Chondrocyte (in vitro differentiated cells): ENCODE measurements at regions not wholly inside any gene's neighbourhood (a gene's known extent, or its start where the extent isn't known, plus 50 kb on each side); places are given as distances from the start of the nearest gene placed in this dataset.

ENCODE experiments used
- DNase-seq: peaks from one replicate; pipeline ENCODE4 v3.0.0; 2021; ENCODE audit warnings: mixed read lengths, low spot score
- H3K27ac Mint-ChIP-seq: one replicate; pipeline ENCODE4 v1.8.0; 2021; ENCODE audit warnings: mild to moderate bottlenecking, moderate library complexity, mixed read lengths; ENCODE audit not compliant: unreplicated experiment
- H3K27me3 Mint-ChIP-seq: 2 replicates; pipeline ENCODE4 v1.8.0; 2021; ENCODE audit warnings: low read depth, mixed read lengths
- H3K36me3 Mint-ChIP-seq: 2 replicates; pipeline ENCODE4 v1.8.0; 2021; ENCODE audit warnings: low read depth, mixed read lengths
- H3K4me1 Mint-ChIP-seq: 2 replicates; pipeline ENCODE4 v1.8.0; 2021; ENCODE audit warnings: low read depth, mild to moderate bottlenecking, mixed read lengths
- H3K4me3 Mint-ChIP-seq: one replicate; pipeline ENCODE4 v1.8.0; 2021; ENCODE audit warnings: mild to moderate bottlenecking, moderate library complexity, mixed read lengths; ENCODE audit not compliant: unreplicated experiment
- H3K9me3 Mint-ChIP-seq: 2 replicates; pipeline ENCODE4 v1.8.0; 2021; ENCODE audit warnings: low read depth, mixed read lengths
- TF ChIP-seq, protein P1 (sequence below): fragments of 200-600 bp; sonication (generic); IDR thresholded peaks from 2 replicates; pipeline ENCODE4 v1.5.0; 2021; ENCODE audit warnings: antibody characterized with exemption, mild to moderate bottlenecking, moderate library complexity

DNA sequence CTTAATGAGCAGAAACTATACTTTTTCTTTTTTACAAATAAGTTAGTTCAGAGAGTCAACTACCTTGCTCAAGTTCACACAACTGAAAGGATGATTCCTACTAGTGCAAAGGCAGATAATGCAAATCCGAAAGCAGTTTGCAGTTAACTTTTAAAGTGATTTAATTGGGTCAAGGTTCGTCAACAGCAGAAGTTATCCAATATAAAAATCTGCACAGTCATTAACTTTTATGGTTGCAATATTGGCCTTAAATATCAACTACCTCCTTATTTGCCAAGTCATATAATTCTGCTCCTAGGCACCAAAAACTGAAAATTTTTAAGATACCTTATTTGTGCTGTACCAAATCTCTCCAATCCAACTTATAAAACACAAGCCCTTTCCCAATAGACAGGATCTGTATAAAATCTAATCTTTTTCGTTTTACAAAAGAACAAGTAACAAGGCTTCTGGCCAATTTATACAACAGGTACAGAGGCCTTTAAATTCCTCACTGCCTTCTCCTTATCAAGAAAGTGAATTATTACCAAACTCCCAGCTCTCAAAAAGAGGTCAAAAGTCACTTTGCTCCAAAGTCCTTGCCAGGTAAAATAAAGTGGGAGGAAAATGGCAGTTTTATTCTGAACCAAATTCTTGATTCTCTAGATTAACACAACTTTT lies 416.6 kb upstream of the NECTIN3 start:
- Mint-ChIP-seq H3K27ac (no peak overlapping the region), H3K4me1 (no peaks in the 10 kb centered on the region), H3K4me3 (no peak overlapping the region)

DNA sequence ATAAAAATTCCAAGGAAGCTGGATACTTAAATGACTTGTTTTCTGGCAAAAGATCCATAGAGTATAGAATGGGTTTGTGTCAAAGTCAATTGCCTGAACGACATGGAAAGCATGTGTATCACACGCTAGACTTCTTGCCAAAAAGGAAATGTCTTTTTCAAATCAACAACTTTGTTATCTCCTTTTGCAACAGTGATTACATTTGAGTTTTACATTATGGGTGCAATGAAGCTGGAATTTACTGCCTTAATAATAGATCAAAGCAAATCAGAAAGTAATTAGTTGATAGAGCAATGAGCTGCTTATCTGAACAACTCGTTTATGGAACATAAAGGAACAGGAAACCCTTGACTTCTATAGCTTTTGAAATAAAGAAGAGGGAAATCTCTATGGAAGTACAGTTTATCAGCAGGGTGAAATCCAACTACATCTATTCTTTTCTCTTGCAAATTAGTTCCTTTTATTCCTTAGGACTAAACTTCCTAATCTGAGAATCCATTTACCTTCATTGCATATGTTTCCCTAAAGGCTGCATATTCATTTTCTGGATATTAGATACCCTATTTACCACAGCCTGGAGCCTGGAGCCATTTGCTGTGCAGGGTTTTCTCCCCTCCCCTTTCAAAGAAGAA lies 415.1 kb upstream of the NECTIN3 start:
- TF ChIP-seq, protein P1, sequence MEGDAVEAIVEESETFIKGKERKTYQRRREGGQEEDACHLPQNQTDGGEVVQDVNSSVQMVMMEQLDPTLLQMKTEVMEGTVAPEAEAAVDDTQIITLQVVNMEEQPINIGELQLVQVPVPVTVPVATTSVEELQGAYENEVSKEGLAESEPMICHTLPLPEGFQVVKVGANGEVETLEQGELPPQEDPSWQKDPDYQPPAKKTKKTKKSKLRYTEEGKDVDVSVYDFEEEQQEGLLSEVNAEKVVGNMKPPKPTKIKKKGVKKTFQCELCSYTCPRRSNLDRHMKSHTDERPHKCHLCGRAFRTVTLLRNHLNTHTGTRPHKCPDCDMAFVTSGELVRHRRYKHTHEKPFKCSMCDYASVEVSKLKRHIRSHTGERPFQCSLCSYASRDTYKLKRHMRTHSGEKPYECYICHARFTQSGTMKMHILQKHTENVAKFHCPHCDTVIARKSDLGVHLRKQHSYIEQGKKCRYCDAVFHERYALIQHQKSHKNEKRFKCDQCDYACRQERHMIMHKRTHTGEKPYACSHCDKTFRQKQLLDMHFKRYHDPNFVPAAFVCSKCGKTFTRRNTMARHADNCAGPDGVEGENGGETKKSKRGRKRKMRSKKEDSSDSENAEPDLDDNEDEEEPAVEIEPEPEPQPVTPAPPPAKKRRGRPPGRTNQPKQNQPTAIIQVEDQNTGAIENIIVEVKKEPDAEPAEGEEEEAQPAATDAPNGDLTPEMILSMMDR = no peak
- peaks cover 2% of the 10 kb centered on the region for H3K36me3 Mint-ChIP-seq
- H3K4me1 Mint-ChIP-seq = no peaks in the 10 kb centered on the region
- DNase-seq = no peak
- no peaks in the 10 kb centered on the region for H3K9me3 Mint-ChIP-seq
- H3K4me3 Mint-ChIP-seq = no peak overlapping the region
- no peak overlapping the region for H3K27ac Mint-ChIP-seq
- H3K27me3 Mint-ChIP-seq = no peaks in the 10 kb centered on the region

More for the DNA sequence above, 416.6 kb upstream of the NECTIN3 start:
- TF ChIP-seq, protein P1 = no peak
- DNase-seq = no peak
- Mint-ChIP-seq H3K9me3 (no peaks in the 10 kb centered on the region), H3K27me3 (no peaks in the 10 kb centered on the region), H3K36me3 (no peaks in the 10 kb centered on the region)

DNA sequence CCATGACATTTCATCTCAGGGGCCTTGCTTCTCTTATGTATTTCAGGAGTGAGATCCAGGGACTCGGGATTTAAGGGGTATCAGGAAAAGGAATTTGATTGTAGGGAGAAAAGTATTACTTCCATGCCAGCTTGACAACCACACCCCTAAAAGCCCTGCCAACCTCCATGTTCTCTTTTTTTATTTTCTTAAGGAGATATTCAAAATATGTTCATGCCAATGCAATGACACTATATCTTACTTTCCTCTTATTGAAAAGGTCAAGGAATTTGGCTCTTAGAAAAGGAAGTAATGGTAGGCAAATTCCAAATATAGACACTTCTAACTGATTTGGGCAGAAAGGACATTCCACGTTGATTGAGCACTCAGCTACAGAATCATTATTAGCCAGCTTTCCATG lies 407.5 kb upstream of the NECTIN3 start:
- H3K27ac Mint-ChIP-seq = peak overlapping the region; percentile 60
- H3K4me3 Mint-ChIP-seq = no peak overlapping the region
- TF ChIP-seq, protein P1 = no peak
- peaks cover 16% of the 10 kb centered on the region for H3K9me3 Mint-ChIP-seq
- H3K27me3 Mint-ChIP-seq = no peaks in the 10 kb centered on the region
- peaks cover 33% of the 10 kb centered on the region for H3K4me1 Mint-ChIP-seq
- no peak for DNase-seq
- H3K36me3 Mint-ChIP-seq = peaks cover 5% of the 10 kb centered on the region

DNA sequence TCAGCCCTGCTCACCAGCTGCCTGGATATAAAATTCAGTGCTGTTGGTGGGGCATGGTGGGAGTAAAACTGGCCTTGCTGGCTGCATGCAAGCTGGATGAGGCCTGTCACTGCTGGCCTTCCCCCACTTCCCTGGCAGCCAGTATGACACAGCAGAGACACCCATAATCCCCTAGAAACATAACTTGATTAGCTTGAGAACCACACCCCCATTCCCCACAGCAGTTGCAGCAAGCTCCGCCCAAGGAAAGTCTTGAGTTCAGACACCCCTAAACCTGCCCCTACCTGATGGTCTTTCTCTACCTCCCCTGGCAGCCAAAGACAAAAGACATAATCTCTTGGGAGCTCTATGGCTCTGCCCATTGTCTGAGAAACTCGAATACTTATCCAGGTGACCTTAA lies 405.1 kb upstream of the NECTIN3 start:
- Mint-ChIP-seq H3K27me3 (no peaks in the 10 kb centered on the region), H3K36me3 (peaks cover 12% of the 10 kb centered on the region), H3K9me3 (peaks cover 28% of the 10 kb centered on the region), H3K4me3 (no peak overlapping the region), H3K27ac (no peak overlapping the region), H3K4me1 (peaks cover 33% of the 10 kb centered on the region)
- TF ChIP-seq, protein P1 = no peak
- no peak for DNase-seq

DNA sequence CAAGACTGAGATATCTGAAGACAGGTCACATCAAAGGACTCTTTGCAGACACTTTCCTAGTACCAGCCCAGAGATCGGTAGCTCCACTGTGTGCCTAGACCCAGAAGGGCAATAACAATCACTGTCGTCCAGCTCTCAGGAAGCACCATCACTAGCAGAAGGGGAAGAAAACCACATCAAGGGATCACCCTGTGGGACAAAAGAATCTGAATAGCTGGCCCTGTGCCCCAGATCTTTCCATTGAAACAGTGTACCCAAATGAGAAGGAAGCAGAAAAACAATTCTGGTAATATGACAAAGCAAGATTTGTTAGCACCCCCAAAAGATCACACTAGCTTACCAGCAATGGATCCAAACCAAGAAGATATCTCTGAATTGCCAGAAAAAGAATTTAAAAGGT lies 404.4 kb upstream of the NECTIN3 start:
- Mint-ChIP-seq H3K27me3 (no peaks in the 10 kb centered on the region), H3K4me1 (peaks cover 33% of the 10 kb centered on the region), H3K27ac (no peak overlapping the region), H3K9me3 (peaks cover 25% of the 10 kb centered on the region), H3K36me3 (peaks cover 12% of the 10 kb centered on the region), H3K4me3 (no peak overlapping the region)
- DNase-seq = no peak
- TF ChIP-seq, protein P1 = no peak
